ENCODE measurements at regions not wholly inside any gene's neighbourhood (a gene's known extent, or its start where the extent isn't known, plus 50 kb on each side); places are given as distances from the start of the nearest gene placed in this dataset.

DNA sequence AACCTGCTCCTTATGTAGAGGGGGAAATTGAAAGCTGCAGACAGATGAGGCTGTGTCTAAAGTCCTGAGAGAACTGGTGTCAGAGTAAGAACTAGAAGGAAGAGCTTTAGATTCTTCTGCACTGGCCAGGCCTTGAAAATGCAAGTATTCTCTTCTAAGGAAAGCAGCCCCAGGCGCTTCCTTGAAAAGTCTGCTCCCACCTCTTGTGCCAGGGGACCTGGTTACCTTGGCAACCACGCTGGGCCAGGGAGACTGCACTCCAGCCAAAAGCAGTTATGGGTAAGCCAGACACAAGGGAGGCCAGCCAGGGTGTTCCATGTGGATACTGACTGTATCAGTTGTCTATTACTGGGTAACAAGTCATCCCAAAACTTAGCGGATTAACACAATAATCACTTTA is 228.6 kb upstream of the SDK2 start:
- Histone ChIP-seq H3K4me3 (ENCODE audit: extremely low read depth in 1 of 4, insufficient read depth in 2 of 4, low read depth in 3 of 4, low read length in 4 of 4) (no peak overlapping the region), H3K9ac (replicated peaks in 1 of 4; ENCODE audit: extremely low read depth in 1 of 4, low read depth in 3 of 4, low read length in 3 of 4) (no peak overlapping the region), H3K18ac (ENCODE audit: extremely low read depth, low read length) (no peak overlapping the region), H3K4me2 (ENCODE audit: insufficient read depth in 1 of 2, low read depth in 2 of 2, low read length in 2 of 2) (no peak overlapping the region), H3K27me3 (replicated peaks in 1 of 4; ENCODE audit: control insufficient read depth in 3 of 4, extremely low read depth in 1 of 4, insufficient read depth in 3 of 4, low read length in 3 of 4) (no peaks in the 10 kb centered on the region; a peak in 1 of 7 replicates), H3K14ac (ENCODE audit: insufficient read length) (no peak overlapping the region), H3K56ac (replicated peaks; ENCODE audit: insufficient read length, low read depth, low read length) (no peak overlapping the region), H4K20me1 (replicated peaks in 1 of 2; ENCODE audit: control insufficient read depth in 1 of 2, insufficient read depth in 2 of 2, low read length in 2 of 2) (no peaks in the 10 kb centered on the region), H2BK15ac (ENCODE audit: low read length) (no peak overlapping the region), H2BK12ac (ENCODE audit: low read depth, low read length) (no peak overlapping the region), H4K91ac (replicated peaks; ENCODE audit: insufficient read length, low read length) (no peak overlapping the region), H4K5ac (ENCODE audit: insufficient read length, low read depth, low read length) (no peak overlapping the region), H3K4me1 (replicated peaks in 1 of 4; ENCODE audit: control insufficient read depth in 3 of 4, insufficient read depth in 4 of 4, low read length in 3 of 4) (peaks cover 0 to 2% (median 0%) of the 10 kb centered on the region in 4 experiments; a peak in 2 of 7 replicates), H2AK5ac (ENCODE audit: low read depth, low read length) (no peak overlapping the region), H3K4ac (replicated peaks; ENCODE audit: insufficient read length, low read depth, low read length) (no peak overlapping the region), H2BK20ac (ENCODE audit: low read length) (no peak overlapping the region), H3K23ac (ENCODE audit: insufficient read length) (no peak overlapping the region), H2AFZ (ENCODE audit: low read length) (no peak overlapping the region), H3K9me3 (ENCODE audit: insufficient read depth in 2 of 2, low read depth in 1 of 2, low read length in 1 of 2) (no peaks in the 10 kb centered on the region), H3K79me2 (ENCODE audit: control insufficient read depth in 1 of 2, insufficient read depth in 2 of 2, low read length in 2 of 2) (no peaks in the 10 kb centered on the region), H3K23me2 (ENCODE audit: low read depth, low read length) (no peaks in the 10 kb centered on the region; the same call in 1 of the 2 replicates), H4K8ac (ENCODE audit: extremely low read depth, insufficient read depth, low read length) (no peak overlapping the region), H2BK5ac (ENCODE audit: low read depth, low read length) (no peak overlapping the region), H3K27ac (ENCODE audit: low read depth, low read length) (no peak overlapping the region), H2BK120ac (replicated peaks; ENCODE audit: low read depth, low read length) (no peak overlapping the region), H3K79me1 (ENCODE audit: low read depth, low read length) (no peaks in the 10 kb centered on the region), H3K36me3 (ENCODE audit: control insufficient read depth in 2 of 4, insufficient read depth in 4 of 4, low read length in 3 of 4) (no peaks in the 10 kb centered on the region)
- no peak for DNase-seq (ENCODE audit: low read depth in 1 of 2, low spot score in 2 of 2)
- POLR2A ChIA-PET (ENCODE audit: partially characterized antibody), result no interaction called here
- WGBS, 2 experiments (ENCODE audit: extremely low coverage in 1 of 2, insufficient coverage in 1 of 2, insufficient read length in 1 of 2, insufficient replicate concordance in 2 of 2, low coverage in 1 of 2, low lambda C conversion rate in 2 of 2, missing lambda C conversion rate in 1 of 2), result 79% methylated on average over 3 of the region's 3 CpGs; no CpG with 5 or more reads in 1 of the 2 experiments
- CTCF ChIA-PET (ENCODE audit: partially characterized antibody), result interaction anchor here (1.0 to 1.2 kb wide), 3 partner anchors 33 to 304 kb away, joined by 3 to 4 read pairs (median 4); no protein-coding TSS in a partner anchor
- FAIRE-seq, result no peak
- TF ChIP-seq JUN (IDR thresholded peaks at IDR 0.05; ENCODE audit: low read depth, low read length), result no peak
- TF ChIP-seq SAP30 (IDR thresholded peaks at IDR 0.05; ENCODE audit: insufficient read depth, insufficient replicate concordance, low read length), result no peak
- TF ChIP-seq TBP (IDR thresholded peaks at IDR 0.05; ENCODE audit: low read depth, low read length), result no peak
